DOHH2 (cell line): ENCODE measurements at regions not wholly inside any gene's neighbourhood (a gene's known extent, or its start where the extent isn't known, plus 50 kb on each side); places are given as distances from the start of the nearest gene placed in this dataset.
"Not testable (repeated sequence)": the region's sequence is repeated elsewhere in the genome, so short reads cannot be mapped to it uniquely, and the experiment has no call there.

Source experiments
- H3F3A ChIP-seq: fragments of 200-600 bp; sonication (generic), shearing (Covaris generic); 2 replicates; pipeline ENCODE4 v1.6.0; 2016; ENCODE audit warnings: antibody characterized with exemption, mild to moderate bottlenecking; ENCODE audit not compliant: control insufficient read depth, insufficient read depth
- H3K27ac ChIP-seq: fragments of 200-600 bp; sonication (generic); 2 replicates; pipeline ENCODE4 v1.5.1; 2014; ENCODE audit warnings: low read depth, mild to moderate bottlenecking, low read length, moderate library complexity
- H3K27me3 ChIP-seq: fragments of 200-600 bp; sonication (generic); 2 replicates; pipeline ENCODE4 v1.6.1; 2014; ENCODE audit warnings: mild to moderate bottlenecking, low read length, mixed read lengths; ENCODE audit not compliant: control insufficient read depth
- H3K36me3 ChIP-seq: fragments of 200-600 bp; sonication (generic); 2 replicates; pipeline ENCODE4 v1.6.1; 2014; ENCODE audit warnings: mild to moderate bottlenecking, low read length, moderate library complexity, mixed read lengths; ENCODE audit not compliant: control insufficient read depth
- H3K4me1 ChIP-seq: fragments of 200-600 bp; sonication (generic); 2 replicates; pipeline ENCODE4 v1.6.1; 2014; ENCODE audit warnings: mild to moderate bottlenecking, low read length, mixed read lengths; ENCODE audit not compliant: control insufficient read depth
- H3K4me2 ChIP-seq: fragments of 200-600 bp; sonication (generic); 2 replicates; pipeline ENCODE4 v1.6.0; 2014; ENCODE audit warnings: mild to moderate bottlenecking, low read length, moderate library complexity
- H3K4me3 ChIP-seq: fragments of 200-600 bp; sonication (generic); 2 replicates; pipeline ENCODE4 v1.5.1; 2014; ENCODE audit warnings: mild to moderate bottlenecking, low read length, mixed read lengths
- H3K79me2 ChIP-seq: fragments of 200-600 bp; sonication (generic); 2 replicates; pipeline ENCODE4 v1.6.1; 2014; ENCODE audit warnings: mild to moderate bottlenecking, low read length, mixed read lengths; ENCODE audit not compliant: control insufficient read depth
- H3K9me2 ChIP-seq: fragments of 200-600 bp; sonication (generic); replicated peaks from 2 replicates; pipeline ENCODE4 v1.6.1; 2014; ENCODE audit warnings: mild to moderate bottlenecking, low read length, mixed read lengths; ENCODE audit not compliant: control insufficient read depth
- H3K9me3 ChIP-seq: fragments of 200-600 bp; sonication (generic); 2 replicates; pipeline ENCODE4 v1.6.1; 2014; ENCODE audit warnings: antibody characterized with exemption, low read length, mixed read lengths; ENCODE audit not compliant: control insufficient read depth, insufficient read depth
- H4K20me1 ChIP-seq: fragments of 200-600 bp; sonication (generic); 2 replicates; pipeline ENCODE4 v1.6.0; 2014; ENCODE audit warnings: low read depth, mild to moderate bottlenecking, antibody characterized with exemption, low read length, moderate library complexity; ENCODE audit not compliant: control insufficient read depth, insufficient read depth
- CTCF ChIP-seq: fragments of 200-600 bp; sonication (generic); IDR thresholded peaks from one replicate; pipeline ENCODE4 v1.5.1; 2014; ENCODE audit warnings: antibody characterized with exemption, mild to moderate bottlenecking, low read depth, low read length; ENCODE audit not compliant: poor library complexity, severe bottlenecking
- EZH2phosphoT487 ChIP-seq: fragments of 200-600 bp; sonication (generic); IDR thresholded peaks from 2 replicates; pipeline ENCODE4 v1.6.1; 2017; ENCODE audit warnings: borderline replicate concordance, mild to moderate bottlenecking, antibody characterized with exemption, low read length, moderate library complexity, mixed read lengths

GRCh38 chr2:78817430-78817829, 208.1 kb upstream of the REG3G start:
- Histone ChIP-seq H3K79me2 (no peaks in the 10 kb centered on the region), H3K9me2 (no peaks in the 10 kb centered on the region), H3K36me3 (no peaks in the 10 kb centered on the region), H4K20me1 (no peaks in the 10 kb centered on the region), H3K4me3 (no peak overlapping the region), H3K4me2 (no peak overlapping the region), H3K27me3 (no peaks in the 10 kb centered on the region), H3K4me1 (no peaks in the 10 kb centered on the region), H3F3A (no peaks in the 10 kb centered on the region), H3K27ac (no peak overlapping the region), H3K9me3 (no peaks in the 10 kb centered on the region)
- TF ChIP-seq CTCF (no peak), EZH2phosphoT487 (no peak)

GRCh38 chr2:78832481-78832880, 193.0 kb upstream of the REG3G start:
- H3K27ac ChIP-seq: no peak overlapping the region
- H3K4me1 ChIP-seq: no peaks in the 10 kb centered on the region
- no peaks in the 10 kb centered on the region for H3K79me2 ChIP-seq
- H3F3A ChIP-seq: no peaks in the 10 kb centered on the region
- H3K9me2 ChIP-seq: no peaks in the 10 kb centered on the region
- no peak for TF ChIP-seq EZH2phosphoT487
- TF ChIP-seq CTCF: no peak
- H4K20me1 ChIP-seq: no peaks in the 10 kb centered on the region
- no peaks in the 10 kb centered on the region for H3K9me3 ChIP-seq
- H3K27me3 ChIP-seq: no peaks in the 10 kb centered on the region
- no peak overlapping the region for H3K4me2 ChIP-seq
- no peaks in the 10 kb centered on the region for H3K36me3 ChIP-seq
- no peak overlapping the region for H3K4me3 ChIP-seq

GRCh38 chr2:78839259-78839658, 186.2 kb upstream of the REG3G start:
- no peaks in the 10 kb centered on the region for H3F3A ChIP-seq
- H3K36me3 ChIP-seq: no peaks in the 10 kb centered on the region
- no peaks in the 10 kb centered on the region for H3K27me3 ChIP-seq
- no peak overlapping the region for H3K4me2 ChIP-seq
- no peak for TF ChIP-seq CTCF
- TF ChIP-seq EZH2phosphoT487: no peak
- H3K4me3 ChIP-seq: no peak overlapping the region
- no peaks in the 10 kb centered on the region for H3K4me1 ChIP-seq
- no peaks in the 10 kb centered on the region for H3K79me2 ChIP-seq
- H3K27ac ChIP-seq: no peak overlapping the region
- no peaks in the 10 kb centered on the region for H3K9me2 ChIP-seq
- no peaks in the 10 kb centered on the region for H3K9me3 ChIP-seq
- no peaks in the 10 kb centered on the region for H4K20me1 ChIP-seq

GRCh38 chr2:78840311-78840710, 185.2 kb upstream of the REG3G start:
- H3K4me3 ChIP-seq, H3K27ac ChIP-seq, H3K79me2 ChIP-seq, H3K4me2 ChIP-seq, H3F3A ChIP-seq, H3K36me3 ChIP-seq, H3K9me2 ChIP-seq, H4K20me1 ChIP-seq, H3K9me3 ChIP-seq, H3K27me3 ChIP-seq, H3K4me1 ChIP-seq: not testable (repeated sequence)
